ENCODE measurements at regions not wholly inside any gene's neighbourhood (a gene's known extent, or its start where the extent isn't known, plus 50 kb on each side); places are given as distances from the start of the nearest gene placed in this dataset.

DNA sequence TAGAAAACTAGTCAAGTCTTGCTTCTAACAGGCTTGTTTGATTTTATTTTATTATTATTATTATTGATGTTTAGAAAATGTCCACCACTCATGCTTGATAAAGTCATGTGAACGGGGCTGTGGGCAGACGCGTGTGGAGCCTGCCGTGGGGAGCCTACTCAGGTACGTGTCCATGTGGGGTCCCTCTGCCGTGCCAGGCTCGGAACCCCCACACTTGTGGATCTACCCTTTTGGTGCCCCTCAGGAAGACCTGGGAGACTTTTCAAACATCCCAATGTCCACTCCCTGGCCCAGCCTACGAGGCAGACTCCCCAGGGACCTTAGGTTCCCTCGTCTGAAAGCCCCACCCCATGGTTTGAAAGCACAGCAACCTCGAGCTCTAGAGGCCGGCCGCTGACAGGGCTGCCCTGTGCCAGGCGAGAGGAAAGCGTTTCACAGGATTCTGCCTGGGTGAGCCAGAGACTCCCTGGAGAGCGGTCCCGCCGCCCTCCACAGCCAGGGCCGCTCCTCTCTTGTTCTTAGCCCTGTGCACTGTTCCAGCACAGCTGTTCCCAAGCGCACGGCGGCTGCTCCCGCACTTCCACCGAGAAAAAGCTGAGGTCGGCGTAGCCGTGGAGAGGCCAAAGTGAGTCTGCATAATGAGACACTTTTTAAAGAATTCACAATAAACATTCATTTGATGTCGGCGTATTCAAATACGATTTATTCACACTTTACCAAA, 249.7 kb downstream of the TTLL2 start (continued):
- TF ChIP-seq, protein P1, sequence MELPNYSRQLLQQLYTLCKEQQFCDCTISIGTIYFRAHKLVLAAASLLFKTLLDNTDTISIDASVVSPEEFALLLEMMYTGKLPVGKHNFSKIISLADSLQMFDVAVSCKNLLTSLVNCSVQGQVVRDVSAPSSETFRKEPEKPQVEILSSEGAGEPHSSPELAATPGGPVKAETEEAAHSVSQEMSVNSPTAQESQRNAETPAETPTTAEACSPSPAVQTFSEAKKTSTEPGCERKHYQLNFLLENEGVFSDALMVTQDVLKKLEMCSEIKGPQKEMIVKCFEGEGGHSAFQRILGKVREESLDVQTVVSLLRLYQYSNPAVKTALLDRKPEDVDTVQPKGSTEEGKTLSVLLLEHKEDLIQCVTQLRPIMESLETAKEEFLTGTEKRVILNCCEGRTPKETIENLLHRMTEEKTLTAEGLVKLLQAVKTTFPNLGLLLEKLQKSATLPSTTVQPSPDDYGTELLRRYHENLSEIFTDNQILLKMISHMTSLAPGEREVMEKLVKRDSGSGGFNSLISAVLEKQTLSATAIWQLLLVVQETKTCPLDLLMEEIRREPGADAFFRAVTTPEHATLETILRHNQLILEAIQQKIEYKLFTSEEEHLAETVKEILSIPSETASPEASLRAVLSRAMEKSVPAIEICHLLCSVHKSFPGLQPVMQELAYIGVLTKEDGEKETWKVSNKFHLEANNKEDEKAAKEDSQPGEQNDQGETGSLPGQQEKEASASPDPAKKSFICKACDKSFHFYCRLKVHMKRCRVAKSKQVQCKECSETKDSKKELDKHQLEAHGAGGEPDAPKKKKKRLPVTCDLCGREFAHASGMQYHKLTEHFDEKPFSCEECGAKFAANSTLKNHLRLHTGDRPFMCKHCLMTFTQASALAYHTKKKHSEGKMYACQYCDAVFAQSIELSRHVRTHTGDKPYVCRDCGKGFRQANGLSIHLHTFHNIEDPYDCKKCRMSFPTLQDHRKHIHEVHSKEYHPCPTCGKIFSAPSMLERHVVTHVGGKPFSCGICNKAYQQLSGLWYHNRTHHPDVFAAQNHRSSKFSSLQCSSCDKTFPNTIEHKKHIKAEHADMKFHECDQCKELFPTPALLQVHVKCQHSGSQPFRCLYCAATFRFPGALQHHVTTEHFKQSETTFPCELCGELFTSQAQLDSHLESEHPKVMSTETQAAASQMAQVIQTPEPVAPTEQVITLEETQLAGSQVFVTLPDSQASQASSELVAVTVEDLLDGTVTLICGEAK (IDR thresholded peaks at IDR 0.05) = no peak
- TF ChIP-seq, protein P1 (CRISPR knock-in tag; IDR thresholded peaks at IDR 0.05) = no peak
- peak; percentile 66 to 83 for TF ChIP-seq MAFK (conservative IDR thresholded peaks at IDR 0.05 in 1 of 2, IDR thresholded peaks at IDR 0.05 in 1 of 2; ENCODE audit: low read length in 2 of 2)
- peak; percentile 44; the same call in 1 of the 2 replicates for TF ChIP-seq MAFF (IDR thresholded peaks at IDR 0.05; ENCODE audit: low read depth, low read length)
